Ishikawa (cell line): ENCODE measurements at regions not wholly inside any gene's neighbourhood (a gene's known extent, or its start where the extent isn't known, plus 50 kb on each side); places are given as distances from the start of the nearest gene placed in this dataset.

Source experiments
- CREB1 ChIP-seq: IDR thresholded peaks from 2 replicates; pipeline ENCODE4 v1.6.1; 2012; ENCODE audit warnings: low read depth
- EP300 ChIP-seq: IDR thresholded peaks from 2 replicates; pipeline ENCODE4 v1.6.1; 2012; ENCODE audit warnings: borderline replicate concordance
- TEAD4 ChIP-seq: IDR thresholded peaks from 2 replicates; pipeline ENCODE4 v1.6.1; 2012
- YY1 ChIP-seq: IDR thresholded peaks from 2 replicates; pipeline ENCODE4 v1.6.1; 2012; ENCODE audit warnings: low read depth
- ZBTB7A ChIP-seq: IDR thresholded peaks from 2 replicates; pipeline ENCODE4 v1.6.1; 2012; ENCODE audit warnings: low read depth

DNA sequence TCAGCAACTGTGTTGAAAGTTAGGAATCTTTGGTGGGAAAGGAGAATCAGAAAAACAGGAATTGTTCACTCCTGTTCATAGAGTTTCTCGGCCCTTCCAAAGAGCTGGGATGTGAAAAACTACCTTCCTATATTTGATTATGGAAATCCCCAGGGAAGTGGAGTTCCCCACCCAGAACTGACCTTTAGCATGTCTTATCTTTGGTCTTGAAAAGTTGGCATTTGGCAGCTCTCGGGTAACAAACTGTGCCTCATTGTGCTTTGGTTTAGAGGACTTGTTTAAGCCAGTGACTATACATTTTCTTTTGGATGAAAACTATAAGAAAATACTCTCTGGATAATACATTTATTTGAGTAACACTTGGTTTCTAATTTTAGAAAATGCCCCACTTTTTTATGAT is 51.3 kb upstream of the CERS6 start:
- TF ChIP-seq CREB1: no peak
- no peak for TF ChIP-seq ZBTB7A
- no peak for TF ChIP-seq TEAD4
- TF ChIP-seq EP300: no peak
- no peak for TF ChIP-seq YY1
